Liver (tissue), 8 donors: ENCODE measurements at regions not wholly inside any gene's neighbourhood (a gene's known extent, or its start where the extent isn't known, plus 50 kb on each side); places are given as distances from the start of the nearest gene placed in this dataset.

Source experiments
- DNase-seq: peaks from one replicate; pipeline ENCODE4 v3.0.0-alpha.2; 2017; ENCODE audit warnings: low spot score
- H3K27ac ChIP-seq, 2 donors: one replicate each; pipeline ENCODE4 v1.7.0; 2013; ENCODE audit warnings: inconsistent platforms in 2 of 2, low read length in 2 of 2, control low read depth in 1 of 2, low read depth in 1 of 2, mild to moderate bottlenecking in 1 of 2
- H3K27me3 ChIP-seq, 4 donors: one replicate each; pipeline versions ENCODE4 v1.6.1 to v1.7.0; 2013; ENCODE audit warnings: low read length in 3 of 4, inconsistent platforms in 1 of 4, mild to moderate bottlenecking in 1 of 4, moderate library complexity in 1 of 4; ENCODE audit not compliant: control insufficient read depth in 4 of 4, insufficient read depth in 4 of 4
- H3K36me3 ChIP-seq, 4 donors: one replicate each; pipeline versions ENCODE4 v1.6.1 to v1.7.0; 2013; ENCODE audit warnings: low read length in 3 of 4, mild to moderate bottlenecking in 3 of 4, low read depth in 1 of 4, moderate library complexity in 1 of 4; ENCODE audit not compliant: control insufficient read depth in 4 of 4, insufficient read depth in 3 of 4
- H3K4me1 ChIP-seq, 4 donors: one replicate each; pipeline versions ENCODE4 v1.6.1 to v1.7.0; 2013; ENCODE audit warnings: low read length in 3 of 4, mild to moderate bottlenecking in 3 of 4, moderate library complexity in 1 of 4; ENCODE audit not compliant: control insufficient read depth in 4 of 4, insufficient read depth in 4 of 4
- H3K4me3 ChIP-seq, 3 donors: one replicate each; pipeline versions ENCODE4 v1.6.1 to v1.7.0; 2013; ENCODE audit warnings: low read length in 3 of 3, control low read depth in 1 of 3, low read depth in 1 of 3, mild to moderate bottlenecking in 1 of 3
- H3K9ac ChIP-seq, 2 donors: one replicate each; pipeline ENCODE4 v1.7.0; 2013; ENCODE audit warnings: low read length in 2 of 2, mild to moderate bottlenecking in 2 of 2, moderate library complexity in 2 of 2, control low read depth in 1 of 2, low read depth in 1 of 2
- H3K9me3 ChIP-seq, 4 donors: one replicate each; pipeline versions ENCODE4 v1.6.1 to v1.7.0; 2013; ENCODE audit warnings: low read length in 3 of 4; ENCODE audit not compliant: control insufficient read depth in 4 of 4
- EGR1 ChIP-seq, 2 donors: IDR thresholded peaks; 2 replicates each; pipeline ENCODE4 v1.6.1; 2016 to 2018; ENCODE audit warnings: antibody characterized with exemption in 2 of 2, low read depth in 2 of 2
- FOXA1 ChIP-seq: IDR thresholded peaks from 2 replicates; pipeline ENCODE4 v1.6.1; 2016; ENCODE audit warnings: antibody characterized with exemption
- FOXA2 ChIP-seq: IDR thresholded peaks from 2 replicates; pipeline ENCODE4 v1.6.1; 2016; ENCODE audit warnings: antibody characterized with exemption
- GABPA ChIP-seq, 2 donors: IDR thresholded peaks in 1 of 2; conservative IDR thresholded peaks in 1 of 2; 2 replicates each; pipeline ENCODE4 v1.6.1; 2016; ENCODE audit warnings: antibody characterized with exemption in 2 of 2, mild to moderate bottlenecking in 1 of 2, moderate library complexity in 1 of 2
- HNF4A ChIP-seq, 2 donors: conservative IDR thresholded peaks; 2 replicates each; pipeline ENCODE4 v1.6.1; 2016; ENCODE audit warnings: antibody characterized with exemption in 2 of 2, mild to moderate bottlenecking in 2 of 2
- HNF4G ChIP-seq: IDR thresholded peaks from 2 replicates; pipeline ENCODE4 v1.6.1; 2016; ENCODE audit warnings: antibody characterized with exemption
- JUND ChIP-seq, 2 donors: IDR thresholded peaks; 2 replicates each; pipeline ENCODE4 v1.6.1; 2016; ENCODE audit warnings: antibody characterized with exemption in 2 of 2
- NR2F2 ChIP-seq: IDR thresholded peaks from 2 replicates; pipeline ENCODE4 v1.6.1; 2016; ENCODE audit warnings: antibody characterized with exemption
- RAD21 ChIP-seq, 2 donors: IDR thresholded peaks; 2 replicates each; pipeline ENCODE4 v1.6.1; 2016; ENCODE audit warnings: antibody characterized with exemption in 2 of 2, mild to moderate bottlenecking in 2 of 2
- RXRA ChIP-seq, 2 donors: IDR thresholded peaks; 2 replicates each; pipeline ENCODE4 v1.6.1; 2017 to 2018; ENCODE audit warnings: antibody characterized with exemption in 2 of 2, mild to moderate bottlenecking in 1 of 2
- TAF1 ChIP-seq: conservative IDR thresholded peaks from 2 replicates; pipeline ENCODE4 v1.6.1; 2016; ENCODE audit warnings: antibody characterized with exemption, mild to moderate bottlenecking
- YY1 ChIP-seq: IDR thresholded peaks from 2 replicates; pipeline ENCODE4 v1.6.1; 2016; ENCODE audit warnings: antibody characterized with exemption, mild to moderate bottlenecking
- WGBS: extraction: QIAGEN DNeasy Blood & Tissue Kit; methylation state at CpG from one replicate; pipeline ENCODE4 v1.1.7; 2013; 5-methylcytosine and 5-hydroxymethylcytosine counted together
- TF ChIP-seq, protein P1 (sequence below): fragments of 150-350 bp; IDR thresholded peaks from 2 replicates; pipeline ENCODE4 v1.5.1; 2017; ENCODE audit warnings: improper control_type of control experiment, low read depth, low read length; ENCODE audit not compliant: missing input control
- TF ChIP-seq, protein P2 (sequence below): IDR thresholded peaks from 2 replicates; pipeline ENCODE4 v1.6.1; 2016; ENCODE audit warnings: antibody characterized with exemption, mild to moderate bottlenecking
- TF ChIP-seq, protein P3 (sequence below): IDR thresholded peaks from 2 replicates; pipeline ENCODE4 v1.6.1; 2016; ENCODE audit warnings: antibody characterized with exemption
- TF ChIP-seq, protein P4 (sequence below): IDR thresholded peaks from 2 replicates; pipeline ENCODE4 v1.6.1; 2016; ENCODE audit warnings: antibody characterized with exemption
- TF ChIP-seq, protein P5 (sequence below): IDR thresholded peaks from 2 replicates; pipeline ENCODE4 v1.6.1; 2016; ENCODE audit warnings: antibody characterized with exemption
- donor health status: healthy.
- donor health status: healthy.
- donor health status: healthy.
- donor health status: healthy.
- donor health status: healthy.

DNA sequence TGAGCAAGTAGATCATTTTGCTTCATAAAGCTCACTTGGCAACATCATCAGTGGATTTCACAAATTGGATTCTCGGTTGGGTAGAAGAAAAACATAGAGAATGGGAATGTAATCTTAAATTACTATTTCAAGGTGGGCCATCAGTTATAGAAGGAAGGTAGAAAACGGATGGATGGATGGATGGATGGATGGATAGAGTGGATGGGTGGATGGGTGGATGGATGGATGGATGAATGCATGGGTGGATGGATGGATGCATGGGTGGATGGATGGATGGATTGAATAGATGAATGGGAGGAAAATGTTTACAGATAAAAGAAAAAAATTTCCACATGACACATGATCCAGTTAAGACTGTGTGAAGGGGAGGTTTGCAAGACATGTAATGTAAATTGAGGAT is 159.7 kb downstream of the MEX3B start:
- Histone ChIP-seq H3K4me3 (no peak overlapping the region), H3K9ac (no peak overlapping the region), H3K4me1 (no peaks in the 10 kb centered on the region), H3K27ac (no peak overlapping the region), H3K36me3 (no peaks in the 10 kb centered on the region), H3K9me3 (no peaks in the 10 kb centered on the region), H3K27me3 (no peaks in the 10 kb centered on the region)
- no peak for DNase-seq
- TF ChIP-seq JUND (IDR thresholded peaks at IDR 0.05) (no peak), HNF4G (no peak), GABPA (IDR thresholded peaks at IDR 0.05 in 1 of 2, conservative IDR thresholded peaks at IDR 0.05 in 1 of 2) (no peak), TAF1 (no peak), HNF4A (conservative IDR thresholded peaks at IDR 0.05) (no peak), NR2F2 (no peak), FOXA2 (no peak), EGR1 (IDR thresholded peaks at IDR 0.05; ENCODE audit: low read depth in 2 of 2) (no peak), YY1 (no peak), RAD21 (IDR thresholded peaks at IDR 0.05) (no peak), RXRA (IDR thresholded peaks at IDR 0.05) (no peak)
- TF ChIP-seq, protein P1, sequence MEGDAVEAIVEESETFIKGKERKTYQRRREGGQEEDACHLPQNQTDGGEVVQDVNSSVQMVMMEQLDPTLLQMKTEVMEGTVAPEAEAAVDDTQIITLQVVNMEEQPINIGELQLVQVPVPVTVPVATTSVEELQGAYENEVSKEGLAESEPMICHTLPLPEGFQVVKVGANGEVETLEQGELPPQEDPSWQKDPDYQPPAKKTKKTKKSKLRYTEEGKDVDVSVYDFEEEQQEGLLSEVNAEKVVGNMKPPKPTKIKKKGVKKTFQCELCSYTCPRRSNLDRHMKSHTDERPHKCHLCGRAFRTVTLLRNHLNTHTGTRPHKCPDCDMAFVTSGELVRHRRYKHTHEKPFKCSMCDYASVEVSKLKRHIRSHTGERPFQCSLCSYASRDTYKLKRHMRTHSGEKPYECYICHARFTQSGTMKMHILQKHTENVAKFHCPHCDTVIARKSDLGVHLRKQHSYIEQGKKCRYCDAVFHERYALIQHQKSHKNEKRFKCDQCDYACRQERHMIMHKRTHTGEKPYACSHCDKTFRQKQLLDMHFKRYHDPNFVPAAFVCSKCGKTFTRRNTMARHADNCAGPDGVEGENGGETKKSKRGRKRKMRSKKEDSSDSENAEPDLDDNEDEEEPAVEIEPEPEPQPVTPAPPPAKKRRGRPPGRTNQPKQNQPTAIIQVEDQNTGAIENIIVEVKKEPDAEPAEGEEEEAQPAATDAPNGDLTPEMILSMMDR: no peak
- TF ChIP-seq, protein P2, sequence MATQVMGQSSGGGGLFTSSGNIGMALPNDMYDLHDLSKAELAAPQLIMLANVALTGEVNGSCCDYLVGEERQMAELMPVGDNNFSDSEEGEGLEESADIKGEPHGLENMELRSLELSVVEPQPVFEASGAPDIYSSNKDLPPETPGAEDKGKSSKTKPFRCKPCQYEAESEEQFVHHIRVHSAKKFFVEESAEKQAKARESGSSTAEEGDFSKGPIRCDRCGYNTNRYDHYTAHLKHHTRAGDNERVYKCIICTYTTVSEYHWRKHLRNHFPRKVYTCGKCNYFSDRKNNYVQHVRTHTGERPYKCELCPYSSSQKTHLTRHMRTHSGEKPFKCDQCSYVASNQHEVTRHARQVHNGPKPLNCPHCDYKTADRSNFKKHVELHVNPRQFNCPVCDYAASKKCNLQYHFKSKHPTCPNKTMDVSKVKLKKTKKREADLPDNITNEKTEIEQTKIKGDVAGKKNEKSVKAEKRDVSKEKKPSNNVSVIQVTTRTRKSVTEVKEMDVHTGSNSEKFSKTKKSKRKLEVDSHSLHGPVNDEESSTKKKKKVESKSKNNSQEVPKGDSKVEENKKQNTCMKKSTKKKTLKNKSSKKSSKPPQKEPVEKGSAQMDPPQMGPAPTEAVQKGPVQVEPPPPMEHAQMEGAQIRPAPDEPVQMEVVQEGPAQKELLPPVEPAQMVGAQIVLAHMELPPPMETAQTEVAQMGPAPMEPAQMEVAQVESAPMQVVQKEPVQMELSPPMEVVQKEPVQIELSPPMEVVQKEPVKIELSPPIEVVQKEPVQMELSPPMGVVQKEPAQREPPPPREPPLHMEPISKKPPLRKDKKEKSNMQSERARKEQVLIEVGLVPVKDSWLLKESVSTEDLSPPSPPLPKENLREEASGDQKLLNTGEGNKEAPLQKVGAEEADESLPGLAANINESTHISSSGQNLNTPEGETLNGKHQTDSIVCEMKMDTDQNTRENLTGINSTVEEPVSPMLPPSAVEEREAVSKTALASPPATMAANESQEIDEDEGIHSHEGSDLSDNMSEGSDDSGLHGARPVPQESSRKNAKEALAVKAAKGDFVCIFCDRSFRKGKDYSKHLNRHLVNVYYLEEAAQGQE: no peak
- TF ChIP-seq, protein P3, sequence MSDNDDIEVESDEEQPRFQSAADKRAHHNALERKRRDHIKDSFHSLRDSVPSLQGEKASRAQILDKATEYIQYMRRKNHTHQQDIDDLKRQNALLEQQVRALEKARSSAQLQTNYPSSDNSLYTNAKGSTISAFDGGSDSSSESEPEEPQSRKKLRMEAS: no peak
- TF ChIP-seq, protein P4, sequence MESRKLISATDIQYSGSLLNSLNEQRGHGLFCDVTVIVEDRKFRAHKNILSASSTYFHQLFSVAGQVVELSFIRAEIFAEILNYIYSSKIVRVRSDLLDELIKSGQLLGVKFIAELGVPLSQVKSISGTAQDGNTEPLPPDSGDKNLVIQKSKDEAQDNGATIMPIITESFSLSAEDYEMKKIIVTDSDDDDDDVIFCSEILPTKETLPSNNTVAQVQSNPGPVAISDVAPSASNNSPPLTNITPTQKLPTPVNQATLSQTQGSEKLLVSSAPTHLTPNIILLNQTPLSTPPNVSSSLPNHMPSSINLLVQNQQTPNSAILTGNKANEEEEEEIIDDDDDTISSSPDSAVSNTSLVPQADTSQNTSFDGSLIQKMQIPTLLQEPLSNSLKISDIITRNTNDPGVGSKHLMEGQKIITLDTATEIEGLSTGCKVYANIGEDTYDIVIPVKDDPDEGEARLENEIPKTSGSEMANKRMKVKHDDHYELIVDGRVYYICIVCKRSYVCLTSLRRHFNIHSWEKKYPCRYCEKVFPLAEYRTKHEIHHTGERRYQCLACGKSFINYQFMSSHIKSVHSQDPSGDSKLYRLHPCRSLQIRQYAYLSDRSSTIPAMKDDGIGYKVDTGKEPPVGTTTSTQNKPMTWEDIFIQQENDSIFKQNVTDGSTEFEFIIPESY: no peak
- 85% methylated on average over 2 of the region's 2 CpGs for WGBS

DNA sequence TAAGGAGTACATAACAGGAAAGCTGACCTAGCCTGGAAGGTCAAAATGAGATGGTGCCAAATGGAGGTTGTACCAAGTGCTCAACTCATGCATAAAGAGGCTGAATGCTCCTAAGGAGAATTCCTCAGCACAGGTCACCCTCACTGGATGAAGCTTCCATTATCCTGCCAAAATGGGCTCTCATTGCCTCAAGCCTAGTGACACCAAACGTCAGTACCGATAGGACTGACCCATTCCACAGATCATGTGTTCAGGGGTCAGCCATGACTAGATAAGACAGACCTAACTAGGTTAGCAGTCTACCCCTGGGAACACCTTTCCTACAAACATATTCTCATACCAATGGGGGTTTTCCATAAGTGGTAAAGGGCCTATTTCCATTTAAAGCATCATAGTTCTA is 160.7 kb downstream of the MEX3B start:
- Histone ChIP-seq H3K4me3 (no peak overlapping the region), H3K9me3 (no peaks in the 10 kb centered on the region), H3K9ac (no peak overlapping the region), H3K4me1 (no peaks in the 10 kb centered on the region), H3K27ac (no peak overlapping the region), H3K27me3 (no peaks in the 10 kb centered on the region), H3K36me3 (no peaks in the 10 kb centered on the region)
- no peak for DNase-seq
- WGBS: 90% methylated on average over 2 of the region's 2 CpGs
- TF ChIP-seq YY1 (no peak), HNF4A (conservative IDR thresholded peaks at IDR 0.05) (no peak), JUND (IDR thresholded peaks at IDR 0.05) (no peak), RAD21 (IDR thresholded peaks at IDR 0.05) (no peak), NR2F2 (no peak), FOXA1 (no peak), TAF1 (no peak), EGR1 (IDR thresholded peaks at IDR 0.05; ENCODE audit: low read depth in 2 of 2) (no peak), HNF4G (no peak), GABPA (IDR thresholded peaks at IDR 0.05 in 1 of 2, conservative IDR thresholded peaks at IDR 0.05 in 1 of 2) (no peak), FOXA2 (no peak)
- TF ChIP-seq, protein P2: no peak
- TF ChIP-seq, protein P5, sequence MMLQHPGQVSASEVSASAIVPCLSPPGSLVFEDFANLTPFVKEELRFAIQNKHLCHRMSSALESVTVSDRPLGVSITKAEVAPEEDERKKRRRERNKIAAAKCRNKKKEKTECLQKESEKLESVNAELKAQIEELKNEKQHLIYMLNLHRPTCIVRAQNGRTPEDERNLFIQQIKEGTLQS: no peak
- TF ChIP-seq, protein P1: no peak
- TF ChIP-seq, protein P3: no peak
